ENCODE measurements at regions not wholly inside any gene's neighbourhood (a gene's known extent, or its start where the extent isn't known, plus 50 kb on each side); places are given as distances from the start of the nearest gene placed in this dataset.
"Not testable (repeated sequence)": the region's sequence is repeated elsewhere in the genome, so short reads cannot be mapped to it uniquely, and the experiment has no call there.

GRCh38 chr11:96708219-96708878, 318.5 kb downstream of the JRKL start:
- DNase-seq, result no peak

GRCh38 chr11:96713301-96713700, 323.5 kb downstream of the JRKL start:
- no peak for DNase-seq

- no peak for DNase-seq
Observed at GRCh38 chr11:96714689-96715088, 324.9 kb downstream of the JRKL start.

- DNase-seq, result no peak
Observed at GRCh38 chr11:96715208-96715607, 325.4 kb downstream of the JRKL start.

- DNase-seq, result no peak
Observed at GRCh38 chr11:96736601-96737000, 346.8 kb downstream of the JRKL start.

GRCh38 chr11:96738311-96738710, 348.5 kb downstream of the JRKL start:
- no peak for DNase-seq

- DNase-seq, result no peak
Observed at GRCh38 chr11:96741068-96741467, 351.3 kb downstream of the JRKL start.

GRCh38 chr11:96744697-96745096, 354.9 kb downstream of the JRKL start:
- no peak for DNase-seq

- DNase-seq, result no peak
Observed at GRCh38 chr11:96748639-96749370, 359.0 kb downstream of the JRKL start.

- not testable (repeated sequence) for DNase-seq
Observed at GRCh38 chr11:96751807-96752206, 362.0 kb downstream of the JRKL start.

GRCh38 chr11:96752221-96752620, 362.4 kb downstream of the JRKL start:
- DNase-seq, result no peak

GRCh38 chr11:96753997-96754396, 364.2 kb downstream of the JRKL start:
- DNase-seq, result no peak

GRCh38 chr11:96755209-96755608, 365.4 kb downstream of the JRKL start:
- no peak for DNase-seq

GRCh38 chr11:96755752-96756151, 365.9 kb downstream of the JRKL start:
- no peak for DNase-seq

GRCh38 chr11:96758957-96759356, 369.1 kb downstream of the JRKL start:
- DNase-seq, result no peak

- no peak for DNase-seq
Observed at GRCh38 chr11:96760306-96760705, 370.5 kb downstream of the JRKL start.

- DNase-seq, result no peak
Observed at GRCh38 chr11:96760815-96761214, 371.0 kb downstream of the JRKL start.

- no peak for DNase-seq
Observed at GRCh38 chr11:96761451-96761850, 371.6 kb downstream of the JRKL start.

GRCh38 chr11:96763244-96763643, 373.4 kb downstream of the JRKL start:
- no peak for DNase-seq

GRCh38 chr11:96778272-96778671, 388.5 kb downstream of the JRKL start:
- no peak for DNase-seq

- no peak for DNase-seq
Observed at GRCh38 chr11:96779030-96779429, 389.2 kb downstream of the JRKL start.

- DNase-seq, result no peak
Observed at GRCh38 chr11:96781082-96781481, 391.3 kb downstream of the JRKL start.

GRCh38 chr11:96782632-96783031, 392.8 kb downstream of the JRKL start:
- no peak for DNase-seq

GRCh38 chr11:96783311-96783710, 393.5 kb downstream of the JRKL start:
- no peak for DNase-seq

GRCh38 chr11:96785073-96785472, 395.3 kb downstream of the JRKL start:
- no peak for DNase-seq
